CD4-positive, alpha-beta T cell treated with Interleukin-17A for 1 hour (primary cell): ENCODE measurements at regions not wholly inside any gene's neighbourhood (a gene's known extent, or its start where the extent isn't known, plus 50 kb on each side); places are given as distances from the start of the nearest gene placed in this dataset.
"Not testable (repeated sequence)": the region's sequence is repeated elsewhere in the genome, so short reads cannot be mapped to it uniquely, and the experiment has no call there.

Experiments used
- DNase-seq: peaks from one replicate; pipeline ENCODE4 v3.0.0-alpha.2; 2020

DNA sequence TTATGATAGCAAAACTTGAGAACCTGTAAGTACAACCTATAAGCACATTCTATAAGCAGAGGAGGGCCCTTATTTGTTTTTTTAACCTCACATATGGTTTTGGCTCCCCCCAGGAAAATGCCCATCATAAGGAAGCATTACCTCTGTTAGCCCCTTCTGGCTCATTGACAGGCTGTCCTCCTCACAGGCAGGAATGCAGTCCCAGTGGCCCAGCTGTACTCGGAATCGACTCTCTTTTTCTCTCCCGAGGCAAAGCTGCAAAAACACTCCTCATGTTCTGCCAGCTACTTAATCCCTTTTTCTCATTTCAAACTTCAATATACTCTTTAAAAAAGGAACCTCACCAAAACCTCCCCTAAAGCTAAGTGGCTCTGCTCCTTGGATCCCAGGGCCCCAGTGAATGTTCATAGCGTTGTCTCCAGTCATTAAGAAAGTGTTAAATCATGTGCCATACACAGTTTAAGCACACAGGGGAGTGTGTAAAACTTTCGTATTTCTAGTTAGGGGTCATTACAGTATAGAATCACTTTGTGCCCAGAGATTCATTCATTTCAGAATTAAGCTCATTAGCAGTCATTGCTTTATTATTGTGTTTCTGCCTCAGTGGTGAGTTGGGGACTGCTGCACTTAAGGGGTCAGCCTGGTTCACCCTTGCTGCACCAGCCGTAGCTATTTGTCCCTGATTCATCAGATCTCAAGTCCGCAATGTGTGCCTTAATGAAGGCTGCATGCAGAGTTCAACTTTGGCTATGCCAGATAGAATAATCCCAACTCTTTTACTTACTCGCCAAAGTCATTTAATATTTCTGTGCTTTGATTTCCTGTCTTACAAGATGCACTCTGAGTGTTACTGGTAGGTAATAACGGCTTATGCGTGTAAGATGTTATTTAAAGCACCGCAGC, 57.6 kb downstream of the JRKL start:
- DNase-seq, result no peak

- DNase-seq, result no peak
Measured at GRCh38 chr11:96448225-96448624, 58.4 kb downstream of the JRKL start.

- DNase-seq, result no peak
Measured at GRCh38 chr11:96456111-96456510, 66.3 kb downstream of the JRKL start.

DNA sequence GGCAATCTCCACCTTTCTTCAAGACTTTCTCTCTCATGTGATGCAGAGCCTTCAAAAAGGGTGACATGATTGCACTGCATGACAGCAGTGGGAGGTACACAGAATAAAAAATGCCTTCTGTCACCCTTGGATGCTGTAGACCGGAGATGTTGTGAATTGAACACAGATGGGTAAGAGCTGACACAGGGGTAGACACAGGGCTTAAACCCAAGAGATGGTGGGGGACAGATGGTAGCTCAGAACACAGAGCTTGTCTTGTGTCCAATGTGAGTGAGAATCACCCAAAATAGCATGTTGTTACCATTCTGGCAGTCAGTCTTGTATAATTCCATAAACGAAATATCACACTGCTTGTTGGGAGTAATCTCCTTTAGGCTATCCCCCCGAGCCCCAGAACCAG, 69.9 kb downstream of the JRKL start:
- DNase-seq, result no peak

DNA sequence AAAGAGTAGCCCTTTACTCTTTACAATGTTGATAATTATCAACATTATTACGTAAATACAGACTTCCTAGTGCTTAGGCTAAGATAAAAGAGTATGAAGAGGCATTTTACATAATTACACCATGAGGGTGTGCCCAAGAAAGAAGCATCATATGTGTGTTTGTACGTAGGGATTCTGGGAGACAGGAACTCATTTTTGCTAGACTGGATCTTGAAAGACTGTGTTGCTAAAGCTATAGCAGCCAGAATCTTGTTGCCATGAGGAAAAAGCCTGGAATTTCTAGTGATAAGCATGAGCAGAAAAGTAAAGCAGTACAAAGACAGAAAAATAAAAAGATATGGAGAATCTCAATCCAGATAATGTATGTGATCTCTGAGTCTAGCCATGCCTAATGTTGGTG, 72.1 kb downstream of the JRKL start:
- no peak for DNase-seq

- DNase-seq, result peak; percentile 60
Measured at GRCh38 chr11:96464700-96465307, 75.0 kb downstream of the JRKL start.

GRCh38 chr11:96465512-96465911, 75.7 kb downstream of the JRKL start:
- DNase-seq, result no peak

- DNase-seq, result no peak
Measured at GRCh38 chr11:96466607-96467006, 76.8 kb downstream of the JRKL start.

DNA sequence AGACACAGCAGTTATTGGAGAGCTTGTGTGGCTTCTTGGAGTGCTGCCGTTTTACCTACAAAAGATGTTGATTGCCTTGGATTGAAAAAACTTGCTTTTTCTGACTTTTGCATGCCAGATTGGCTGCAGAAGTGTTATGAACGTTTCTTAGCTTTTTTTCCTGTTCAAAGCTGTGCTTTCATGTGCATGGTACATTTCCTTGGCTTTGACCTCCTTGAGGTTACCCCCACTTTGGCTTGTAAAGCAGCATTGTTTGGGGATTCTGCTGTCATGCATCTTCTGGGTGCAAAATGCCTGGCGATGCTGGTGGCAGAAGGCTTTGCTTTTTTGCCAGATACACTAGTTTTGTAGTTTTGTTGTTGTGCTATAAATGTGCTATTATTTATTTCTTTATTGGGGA, 80.0 kb downstream of the JRKL start:
- no peak for DNase-seq

DNA sequence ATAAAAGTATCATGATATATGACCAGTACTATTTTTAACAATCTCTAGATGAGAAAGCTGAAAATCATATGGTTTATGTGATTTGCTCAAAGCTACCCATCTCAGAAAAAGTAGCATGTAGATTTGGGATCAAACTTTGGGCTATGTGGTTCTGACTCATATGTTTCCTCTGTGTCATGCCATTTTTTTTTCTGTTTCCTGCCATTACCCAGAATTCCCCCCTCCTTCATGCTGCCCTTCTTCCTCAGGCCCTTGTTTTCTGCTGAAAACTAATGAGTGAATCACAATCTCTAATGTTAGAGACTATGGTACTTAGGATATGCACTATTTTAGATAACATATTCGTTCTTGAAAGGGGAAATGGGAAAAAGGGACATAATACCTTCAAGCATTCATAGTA, 80.7 kb downstream of the JRKL start:
- DNase-seq, result no peak

GRCh38 chr11:96472085-96472484, 82.3 kb downstream of the JRKL start:
- DNase-seq, result no peak

GRCh38 chr11:96474263-96474662, 84.5 kb downstream of the JRKL start:
- DNase-seq, result no peak

GRCh38 chr11:96481204-96481603, 91.4 kb downstream of the JRKL start:
- DNase-seq, result no peak

DNA sequence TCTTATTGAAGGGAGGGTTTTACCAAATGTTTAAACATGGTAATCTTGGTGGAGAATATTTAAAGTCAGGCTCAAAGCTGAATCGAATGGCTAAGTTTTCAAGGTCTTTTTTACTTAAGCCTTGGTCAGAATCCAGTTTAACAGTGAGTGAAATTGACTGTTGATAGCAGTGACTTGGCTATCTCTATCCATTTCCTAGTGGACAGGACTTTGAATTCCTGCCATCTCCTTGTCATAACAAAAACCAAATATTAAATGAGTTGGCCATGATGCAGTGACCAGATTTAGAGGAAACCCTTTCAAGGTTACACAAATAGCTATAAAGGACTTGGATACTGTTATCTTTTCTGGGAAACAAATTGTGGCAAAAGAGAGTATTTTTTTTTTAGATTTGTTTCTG, 92.0 kb downstream of the JRKL start:
- no peak for DNase-seq

DNA sequence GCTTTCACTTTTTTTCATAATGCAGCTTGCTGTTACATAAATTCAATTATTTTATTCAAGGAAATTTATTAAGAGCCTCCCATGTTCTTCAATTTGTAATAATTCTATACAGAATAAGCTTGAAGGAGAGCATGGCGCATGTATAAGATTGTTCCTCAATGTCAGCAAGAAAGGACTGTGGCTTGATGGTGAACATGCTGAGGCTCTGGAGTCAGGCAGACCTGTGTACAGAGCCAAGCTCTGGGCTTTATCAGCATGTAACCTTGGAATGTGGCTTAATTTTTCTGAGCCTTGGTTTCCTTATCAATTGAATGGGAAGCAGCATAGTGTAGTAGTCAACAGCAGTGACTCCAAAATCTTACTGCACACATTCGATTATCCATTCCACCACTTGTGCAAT, 92.4 kb downstream of the JRKL start:
- no peak for DNase-seq

DNA sequence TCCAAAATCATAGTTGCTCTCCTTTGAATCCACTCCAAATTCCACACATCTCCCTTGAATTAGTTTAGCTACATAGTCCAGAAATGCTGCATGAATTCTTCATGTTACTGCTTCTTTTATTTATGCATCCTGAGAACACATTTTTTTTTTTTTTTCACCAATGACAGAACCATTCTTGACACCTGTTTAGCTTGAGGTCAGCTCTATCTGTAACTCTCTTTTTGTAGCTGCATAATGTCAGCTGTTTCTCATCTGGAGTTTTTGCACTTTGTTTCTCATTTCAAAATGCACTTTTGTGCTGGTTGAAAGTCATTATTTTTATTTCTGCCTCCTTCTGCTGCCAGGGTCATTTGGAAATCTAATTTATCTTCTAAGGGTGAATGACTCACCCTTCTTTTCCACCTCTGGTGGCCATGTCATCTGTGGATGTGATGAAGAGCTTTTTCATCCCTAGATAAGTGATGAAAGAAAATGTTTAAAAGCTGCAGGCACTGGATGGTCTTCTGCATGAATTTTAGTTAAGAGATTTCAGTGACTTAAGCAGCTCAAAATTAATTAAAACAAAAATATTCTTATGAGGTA, 93.7 kb downstream of the JRKL start:
- no peak for DNase-seq

- DNase-seq, result no peak
Measured at GRCh38 chr11:96484361-96484760, 94.5 kb downstream of the JRKL start.

DNA sequence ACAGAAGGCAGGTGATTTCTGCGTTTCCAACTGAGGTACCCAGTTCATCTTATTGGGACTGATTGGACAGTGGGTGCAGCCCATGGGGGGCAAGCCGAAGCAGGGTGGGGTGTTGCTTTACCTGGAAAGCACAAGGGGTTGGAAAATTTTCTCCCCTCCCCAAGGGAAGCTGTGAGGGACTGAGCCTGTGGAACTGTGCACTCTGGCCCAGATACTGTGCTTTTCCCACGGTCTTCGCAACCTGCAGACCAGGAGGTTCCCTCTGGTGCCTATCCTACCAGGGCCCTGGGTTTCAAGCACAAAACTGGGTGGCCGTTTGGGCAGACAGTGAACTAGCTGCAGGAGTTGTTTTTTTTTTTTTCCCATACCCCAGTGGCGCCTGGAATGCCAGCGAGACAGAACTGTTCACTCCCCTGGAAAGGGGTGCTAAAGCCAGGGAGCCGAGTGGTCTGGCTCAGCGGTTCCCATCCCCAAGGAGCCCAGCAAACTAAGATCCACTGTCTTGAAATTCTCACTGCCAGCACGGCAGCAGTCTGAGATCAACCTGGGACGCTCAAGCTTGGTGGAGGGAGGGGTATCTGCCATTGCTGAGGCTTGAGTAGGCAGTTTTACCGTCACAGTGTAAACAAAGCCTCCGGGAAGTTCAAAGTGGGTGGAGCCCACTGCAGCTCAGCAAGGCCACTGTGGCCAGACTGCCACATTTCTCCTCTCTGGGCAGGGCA, 97.2 kb downstream of the JRKL start:
- DNase-seq, result no peak

- DNase-seq, result not testable (repeated sequence)
Measured at GRCh38 chr11:96488911-96489310, 99.1 kb downstream of the JRKL start.

- DNase-seq, result no peak
Measured at GRCh38 chr11:96500440-96500839, 110.6 kb downstream of the JRKL start.

- no peak for DNase-seq
Measured at GRCh38 chr11:96506041-96506440, 116.2 kb downstream of the JRKL start.

DNA sequence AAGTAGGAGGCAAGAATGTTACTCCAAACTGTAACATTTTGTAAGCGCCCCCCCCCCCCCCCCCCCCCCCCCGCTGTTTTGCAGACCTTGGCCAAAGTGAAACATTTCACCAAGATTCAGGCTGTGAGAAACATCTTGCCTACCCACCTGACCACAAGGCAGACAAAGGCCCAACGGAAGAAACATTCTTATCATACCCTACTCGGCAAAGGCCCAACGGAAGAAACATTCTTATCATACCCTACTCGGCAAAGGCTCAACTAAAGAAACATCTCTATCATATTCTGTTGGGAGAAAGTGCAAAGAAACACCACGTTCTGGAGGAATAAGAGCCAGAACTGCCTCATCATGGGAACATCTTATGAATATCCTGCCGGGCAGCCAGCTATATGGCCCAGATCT, 117.1 kb downstream of the JRKL start:
- DNase-seq, result no peak

- DNase-seq, result no peak
Measured at GRCh38 chr11:96508861-96509260, 119.0 kb downstream of the JRKL start.

- DNase-seq, result no peak
Measured at GRCh38 chr11:96520939-96521338, 131.1 kb downstream of the JRKL start.
